HG03460 (cell line): ENCODE measurements at regions not wholly inside any gene's neighbourhood (a gene's known extent, or its start where the extent isn't known, plus 50 kb on each side); places are given as distances from the start of the nearest gene placed in this dataset.

Experiments used
- ATAC-seq: cut with Tn5 transposase; IDR thresholded peaks from one replicate; pipeline ENCODE4 v1.9.1; 2021; ENCODE audit not compliant: unreplicated experiment

DNA sequence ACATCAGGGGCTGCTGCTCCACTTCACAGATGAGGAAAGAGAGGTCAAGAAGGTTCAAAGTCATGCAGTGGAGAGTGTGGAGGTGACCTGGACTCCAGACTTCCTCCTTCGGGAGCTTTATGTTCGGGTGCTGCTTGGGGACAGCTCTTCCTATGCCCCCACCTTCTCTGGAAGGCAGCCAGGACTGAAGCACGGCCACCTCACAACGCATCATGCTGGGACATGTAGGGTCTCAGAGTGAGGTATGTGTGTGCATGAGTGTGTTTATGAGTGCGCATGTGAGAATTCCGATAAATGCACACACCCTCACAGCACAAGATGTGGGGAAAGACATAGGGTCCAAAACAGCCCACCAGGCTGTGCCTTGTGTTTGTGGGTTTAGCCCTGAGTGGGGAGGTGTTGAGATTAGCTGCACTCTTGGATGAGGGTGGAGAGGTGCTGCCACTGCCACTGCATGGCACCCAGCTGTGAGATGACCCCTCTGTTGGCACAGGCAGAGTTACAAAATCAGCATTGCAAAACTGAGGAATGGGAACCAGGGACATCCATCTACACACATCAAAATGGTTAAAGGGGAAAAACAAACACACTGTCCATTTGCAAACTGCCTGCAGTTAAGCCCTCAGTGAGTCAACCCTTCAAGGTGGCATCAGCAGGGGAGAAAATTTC, 367.4 kb downstream of the SEC14L1 start:
- ATAC-seq = no peak

DNA sequence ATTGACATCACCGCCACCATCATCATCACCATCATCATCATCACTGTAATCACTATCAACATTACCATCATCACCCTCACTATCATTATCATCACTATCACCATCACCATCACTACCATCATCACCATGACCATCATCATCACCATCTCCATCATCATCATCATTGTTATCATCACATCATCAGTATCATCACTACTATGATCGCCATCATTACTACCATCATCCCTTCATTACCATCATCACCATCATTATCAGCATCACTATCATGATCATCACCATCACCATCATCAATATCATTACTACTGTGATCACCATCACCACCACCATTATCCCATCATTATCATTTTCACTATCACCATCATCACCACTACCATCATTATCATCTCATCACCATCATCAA, 368.3 kb downstream of the SEC14L1 start:
- no peak for ATAC-seq

GRCh38 chr17:77509599-77509998, 368.8 kb downstream of the SEC14L1 start:
- no peak for ATAC-seq

GRCh38 chr17:77510133-77510796, 369.5 kb downstream of the SEC14L1 start:
- no peak for ATAC-seq

- ATAC-seq = no peak
These were observed 370.8 kb downstream of the SEC14L1 start for GRCh38 chr17:77511514-77512061.

- ATAC-seq = no peak
These were observed 371.5 kb downstream of the SEC14L1 start for GRCh38 chr17:77512062-77512946.

- ATAC-seq = no peak
These were observed 372.3 kb downstream of the SEC14L1 start for GRCh38 chr17:77513045-77513444.

- ATAC-seq = no peak
These were observed 374.5 kb downstream of the SEC14L1 start for GRCh38 chr17:77515227-77515626.

- no peak for ATAC-seq
These were observed 376.1 kb downstream of the SEC14L1 start for GRCh38 chr17:77516902-77517301.

- ATAC-seq = no peak
These were observed 380.3 kb downstream of the SEC14L1 start for GRCh38 chr17:77521076-77521475.

- no peak for ATAC-seq
These were observed 382.8 kb downstream of the SEC14L1 start for GRCh38 chr17:77523540-77523939.

GRCh38 chr17:77526259-77526711, 385.5 kb downstream of the SEC14L1 start:
- no peak for ATAC-seq

GRCh38 chr17:77526728-77527350, 386.1 kb downstream of the SEC14L1 start:
- no peak for ATAC-seq

DNA sequence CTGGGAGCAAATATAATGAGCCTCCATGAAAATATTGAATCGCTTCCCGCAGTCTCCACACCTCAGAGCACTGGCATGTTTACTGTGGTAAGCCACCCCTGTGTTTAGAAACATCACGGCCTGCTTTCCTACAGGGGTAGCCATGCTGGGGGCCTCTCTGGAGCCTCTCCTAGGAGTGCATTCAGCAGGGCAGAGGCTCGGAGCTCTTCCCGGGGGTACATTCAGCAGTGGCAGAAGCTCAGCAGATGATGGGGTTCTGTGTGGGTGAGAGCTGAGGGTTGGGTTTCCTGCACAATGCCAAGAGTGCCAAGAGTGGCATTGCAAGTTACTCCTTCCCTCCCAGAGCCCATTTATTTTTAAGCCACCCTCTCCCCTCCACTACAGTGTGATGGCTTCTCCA, 386.6 kb downstream of the SEC14L1 start:
- no peak for ATAC-seq

DNA sequence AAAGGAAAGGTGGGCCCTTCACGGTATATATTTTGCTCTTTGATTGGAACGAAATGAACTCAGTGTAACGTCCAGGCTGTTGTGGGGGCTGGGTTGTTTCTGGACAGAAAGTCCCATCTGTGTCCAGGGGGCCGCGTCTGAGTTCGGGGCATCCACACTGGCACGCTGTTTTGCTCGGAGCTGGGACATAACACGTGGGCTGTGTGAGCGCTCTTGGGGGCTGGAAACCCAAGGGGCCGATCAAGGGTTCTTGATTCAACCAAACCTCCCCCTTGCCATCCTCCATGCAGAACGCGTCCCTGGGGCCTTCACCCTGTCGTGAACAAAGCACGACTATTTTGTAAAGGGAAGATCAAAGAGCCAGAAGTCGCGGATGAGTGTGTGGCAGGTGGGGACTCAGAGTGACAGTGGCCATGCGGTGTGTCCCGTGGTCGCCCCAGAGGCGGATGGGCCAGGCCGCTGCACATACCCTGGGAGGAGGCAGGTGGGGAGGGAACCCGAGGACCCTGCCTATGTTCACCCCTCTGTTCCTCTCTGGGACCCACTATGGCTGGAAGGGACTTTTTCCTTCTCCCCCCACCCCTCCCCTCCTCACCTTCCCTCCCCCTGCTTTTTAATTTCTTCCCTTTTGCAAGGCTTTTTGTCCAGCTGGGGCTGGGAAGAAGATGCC, 387.2 kb downstream of the SEC14L1 start:
- ATAC-seq = no peak

DNA sequence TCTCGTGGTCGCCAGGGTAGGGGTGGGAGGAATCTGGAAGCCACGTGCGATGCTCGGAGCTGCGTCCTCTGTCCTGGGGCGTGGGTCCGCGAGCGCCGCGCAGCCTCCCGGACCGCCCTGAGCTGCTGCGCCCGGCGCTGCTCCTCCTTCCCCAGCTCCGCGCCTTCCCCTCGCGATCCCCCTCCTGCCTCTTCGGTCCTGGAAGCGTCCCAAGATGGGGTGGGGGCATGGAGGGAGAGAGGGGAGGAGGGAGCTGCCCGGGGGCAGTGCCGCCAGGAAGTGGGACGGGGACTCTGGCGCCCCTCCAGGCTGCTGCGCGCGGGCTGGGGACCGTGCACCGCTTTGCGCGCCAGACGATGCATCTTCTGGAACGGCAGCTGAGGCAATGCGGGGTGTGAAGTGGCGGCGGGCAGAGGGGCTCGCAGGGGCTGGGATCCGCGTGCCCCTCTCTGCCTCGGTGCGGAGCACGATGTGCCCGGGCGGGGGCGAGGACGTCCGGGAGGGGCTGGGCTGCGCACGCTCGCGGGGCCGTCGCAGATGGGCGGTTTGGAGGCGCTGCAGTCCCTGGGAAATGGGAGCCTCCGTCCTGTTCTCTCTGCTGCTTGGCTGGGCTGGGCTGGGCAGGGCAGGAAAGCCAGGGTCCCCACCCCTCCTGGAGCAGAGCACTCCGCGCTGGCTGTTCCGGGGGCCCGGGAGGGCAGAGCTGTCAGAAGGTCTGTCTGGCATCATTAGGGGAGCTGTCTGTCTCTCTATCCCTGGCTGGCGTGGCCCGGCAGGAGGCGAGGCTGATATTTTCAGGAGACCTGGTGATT, 388.0 kb downstream of the SEC14L1 start:
- no peak for ATAC-seq

DNA sequence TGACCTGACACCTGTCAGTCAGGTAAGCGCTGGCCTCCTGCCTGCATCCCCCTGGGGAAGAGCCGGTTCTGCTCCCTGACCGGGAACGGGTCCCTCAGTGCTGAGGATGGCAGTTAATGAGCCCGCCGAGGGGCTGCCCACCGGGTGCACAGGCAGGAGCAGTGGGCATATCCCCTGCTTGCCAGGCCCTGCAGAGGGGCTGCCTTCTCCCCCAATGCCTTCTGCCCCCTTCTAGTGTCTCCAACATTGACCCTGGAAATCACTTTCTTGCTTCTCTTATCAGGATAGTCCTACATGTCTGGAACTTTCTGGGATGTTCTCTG, 388.5 kb downstream of the SEC14L1 start:
- no peak for ATAC-seq

DNA sequence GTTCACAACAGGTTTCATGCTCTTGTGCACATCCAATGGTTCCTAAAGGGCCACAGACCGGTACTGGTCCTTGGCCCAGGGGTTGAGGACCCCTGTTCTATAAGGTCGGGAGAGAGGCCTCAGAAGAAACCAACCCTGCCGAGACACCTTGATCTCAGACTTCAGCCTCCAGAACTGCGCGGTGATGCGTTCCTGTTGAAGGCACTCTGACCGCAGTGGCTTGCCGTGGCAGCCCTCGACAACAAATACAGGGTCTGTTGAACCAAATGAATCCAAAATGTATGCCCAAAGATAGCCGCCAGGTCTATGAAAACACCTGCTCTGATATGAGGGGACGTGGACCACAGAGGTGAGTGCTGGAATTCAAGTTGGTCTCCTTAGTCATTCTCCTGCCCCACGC, 389.8 kb downstream of the SEC14L1 start:
- ATAC-seq = no peak

- ATAC-seq = no peak
These were observed 390.2 kb downstream of the SEC14L1 start for GRCh38 chr17:77531002-77531401.

DNA sequence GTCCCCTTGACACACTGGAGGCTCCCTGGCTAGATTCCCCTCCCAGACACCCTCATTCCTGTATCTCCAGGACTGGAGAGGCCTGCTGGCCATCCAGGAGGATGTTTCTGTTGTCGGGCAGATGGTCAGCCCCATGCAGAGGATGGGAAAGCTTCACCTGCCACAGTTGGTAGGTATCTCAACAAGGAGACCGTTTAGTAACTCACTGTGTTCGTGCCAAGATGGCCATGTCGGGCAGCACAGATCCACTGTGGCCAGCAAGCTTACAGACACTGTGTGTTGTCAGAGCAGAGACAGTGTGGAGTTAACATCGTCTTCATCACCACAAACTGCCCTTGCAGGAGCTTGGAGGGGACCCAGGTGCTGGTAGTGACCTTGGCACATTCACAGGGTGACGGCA, 390.9 kb downstream of the SEC14L1 start:
- ATAC-seq = no peak
